ENCODE measurements at regions not wholly inside any gene's neighbourhood (a gene's known extent, or its start where the extent isn't known, plus 50 kb on each side); places are given as distances from the start of the nearest gene placed in this dataset.
"Not testable (repeated sequence)": the region's sequence is repeated elsewhere in the genome, so short reads cannot be mapped to it uniquely, and the experiment has no call there.

DNA sequence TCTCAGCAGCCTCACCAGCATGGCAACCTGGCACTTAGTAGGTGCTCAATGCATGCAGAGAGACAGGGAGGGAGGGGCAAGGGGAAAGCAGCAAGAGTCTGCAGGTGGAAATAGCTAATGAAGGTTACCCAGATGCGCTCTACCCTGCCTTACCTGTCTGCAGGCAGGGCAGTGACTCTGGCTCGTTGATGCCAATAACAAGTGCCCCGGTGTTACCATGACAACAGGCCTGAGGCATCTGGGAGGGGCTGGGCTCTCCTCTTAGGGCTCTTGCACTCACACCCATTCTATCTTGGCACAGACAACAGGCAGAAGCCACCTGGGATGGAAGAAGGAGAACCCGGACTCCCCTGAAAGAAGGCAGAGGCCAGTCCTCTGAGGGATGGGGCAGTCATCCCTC lies 896.0 kb downstream of the TUBA3C start:
- peaks cover 14% of the 10 kb centered on the region for H3K9me3 Mint-ChIP-seq
- H3K4me3 Mint-ChIP-seq; H4K20me1 ChIP-seq (ENCODE audit: low read depth); H3K27me3 Mint-ChIP-seq (ENCODE audit: insufficient read depth, low read depth); H3K27ac Mint-ChIP-seq; H3K27me3 ChIP-seq; H3K36me3 ChIP-seq; H3K27ac ChIP-seq; H3K9ac ChIP-seq; H3K79me2 ChIP-seq (ENCODE audit: low read depth); H3K4me2 ChIP-seq; H3K36me3 Mint-ChIP-seq; H3K4me3 ChIP-seq; H3K9me3 ChIP-seq (ENCODE audit: low read depth); H3K4me1 ChIP-seq; H2AFZ ChIP-seq (replicated peaks); DNase-seq (ENCODE audit: low spot score); H3K4me1 Mint-ChIP-seq; H3F3A ChIP-seq (ENCODE audit: low read depth): not testable (repeated sequence)

DNA sequence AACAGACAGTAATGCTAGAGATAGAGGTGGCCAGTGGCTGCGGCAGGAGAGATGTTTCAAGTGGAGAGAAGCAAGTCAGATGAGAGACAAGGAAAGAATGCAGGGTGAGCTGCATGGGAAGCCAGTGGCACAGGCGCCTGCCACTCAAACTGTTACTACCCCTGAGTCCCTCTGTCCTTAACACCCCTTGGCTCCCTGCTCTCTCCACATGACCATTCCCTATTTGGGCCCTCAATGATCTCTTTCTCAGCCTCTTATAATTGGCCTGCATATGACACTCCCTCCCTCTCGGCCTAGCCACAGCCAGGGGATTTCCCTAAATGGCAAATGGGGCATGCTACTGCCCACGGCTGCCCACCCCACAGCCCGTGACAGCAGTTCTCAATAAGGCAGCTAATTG lies 897.6 kb downstream of the TUBA3C start:
- H3K9me3 Mint-ChIP-seq = peaks cover 13% of the 10 kb centered on the region
- H3K27ac Mint-ChIP-seq = not testable (repeated sequence)

DNA sequence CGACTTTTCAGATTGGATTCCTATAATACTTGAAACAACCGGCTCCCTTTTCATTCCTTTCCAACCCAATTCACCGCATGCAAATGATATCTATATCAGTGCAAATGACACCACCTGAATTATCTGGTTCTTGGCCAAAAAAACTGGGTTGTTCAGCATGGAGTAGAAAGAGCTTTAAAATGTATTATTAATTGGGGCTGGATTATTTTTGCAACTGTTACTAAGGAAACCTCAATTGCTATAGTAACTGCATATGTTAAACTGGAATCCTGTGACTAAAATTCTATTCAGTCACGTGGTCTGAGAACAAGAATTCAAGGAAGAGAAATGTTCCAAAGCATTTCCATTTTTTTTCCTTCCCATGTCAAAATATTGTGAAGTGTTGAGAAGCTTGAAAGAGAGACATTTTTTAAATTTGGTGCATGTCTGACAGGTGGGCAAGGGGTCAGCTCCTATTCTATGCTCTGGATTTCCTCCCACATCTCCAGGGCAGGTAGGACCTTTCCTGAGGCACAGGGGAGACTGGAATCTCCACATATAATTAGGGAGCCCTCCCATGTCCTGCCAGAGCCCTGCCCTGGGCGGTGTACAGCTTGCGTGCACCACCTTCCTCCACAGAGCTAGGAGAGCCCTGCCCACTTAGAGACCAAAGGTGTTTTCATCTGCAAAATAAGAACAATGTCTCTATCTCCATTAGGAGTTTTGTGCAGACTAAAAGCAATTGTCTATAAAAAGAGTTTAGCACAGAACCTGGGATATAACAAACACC lies 899.6 kb downstream of the TUBA3C start:
- not testable (repeated sequence) for H3K9me3 ChIP-seq (ENCODE audit: low read depth); H3K27ac Mint-ChIP-seq; H3K4me3 ChIP-seq; H3K27ac ChIP-seq; H4K20me1 ChIP-seq (ENCODE audit: low read depth); H3K27me3 ChIP-seq; H3K4me2 ChIP-seq; H3K4me3 Mint-ChIP-seq; H3K79me2 ChIP-seq (ENCODE audit: low read depth); H3K9ac ChIP-seq; H3K36me3 Mint-ChIP-seq; H3K27me3 Mint-ChIP-seq (ENCODE audit: insufficient read depth, low read depth); H3K4me1 ChIP-seq; H3K4me1 Mint-ChIP-seq; DNase-seq (ENCODE audit: low spot score); H3K36me3 ChIP-seq; H3F3A ChIP-seq (ENCODE audit: low read depth); H2AFZ ChIP-seq (replicated peaks)
- H3K9me3 Mint-ChIP-seq = peaks cover 23% of the 10 kb centered on the region

More for the DNA sequence above, 897.6 kb downstream of the TUBA3C start:
- not testable (repeated sequence) for H3K4me2 ChIP-seq; H3K27me3 Mint-ChIP-seq (ENCODE audit: insufficient read depth, low read depth); H3K4me1 ChIP-seq; H3K27me3 ChIP-seq; H3K9ac ChIP-seq; H3K36me3 ChIP-seq; H3K79me2 ChIP-seq (ENCODE audit: low read depth); H3K4me3 ChIP-seq; H4K20me1 ChIP-seq (ENCODE audit: low read depth); H3K9me3 ChIP-seq (ENCODE audit: low read depth); H3K36me3 Mint-ChIP-seq; H3K4me3 Mint-ChIP-seq; H3F3A ChIP-seq (ENCODE audit: low read depth); H3K27ac ChIP-seq; DNase-seq (ENCODE audit: low spot score); H3K4me1 Mint-ChIP-seq; H2AFZ ChIP-seq (replicated peaks)

DNA sequence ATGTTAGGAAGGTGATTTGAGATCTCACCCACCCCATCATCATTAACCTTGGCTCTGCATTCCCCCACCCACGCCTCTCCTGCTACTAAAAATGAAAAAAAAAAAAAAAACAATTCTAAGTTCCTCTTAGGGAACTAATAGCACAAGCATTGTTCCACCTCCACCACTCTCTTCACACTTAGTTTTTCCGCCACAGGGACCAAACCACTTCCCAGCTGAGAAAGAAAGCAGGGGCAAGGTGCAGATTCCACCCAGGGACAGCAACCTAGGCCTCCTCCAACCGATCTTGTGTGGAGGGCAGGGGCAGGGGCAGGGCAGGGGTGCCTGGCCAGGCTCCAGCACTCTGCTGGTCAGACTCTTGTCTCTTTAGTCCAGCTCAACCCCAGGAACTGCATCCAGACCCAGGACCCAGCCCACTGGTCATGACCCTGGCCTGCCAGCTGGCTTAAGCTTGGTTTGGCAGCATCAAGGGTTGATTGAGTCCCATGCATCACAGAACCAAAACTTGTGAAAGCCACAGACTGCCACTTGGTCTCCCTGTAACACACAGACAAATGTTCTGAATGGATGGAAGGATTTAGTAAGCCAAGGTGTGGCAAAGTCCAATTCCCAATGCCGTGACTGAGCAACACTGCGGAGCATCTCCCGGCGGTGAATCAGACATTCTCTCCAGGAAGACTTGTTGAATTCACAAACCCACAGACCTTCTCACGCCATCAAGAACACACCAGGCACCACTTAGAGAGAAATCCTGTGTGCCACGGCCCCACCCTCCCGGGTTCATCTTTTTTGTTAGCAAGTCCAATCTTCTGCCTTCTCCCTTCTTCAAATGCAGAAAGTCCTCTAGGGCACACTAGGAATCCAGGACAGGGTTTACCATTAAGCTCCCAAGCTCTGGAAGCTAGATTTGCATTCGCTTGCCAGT lies 900.5 kb downstream of the TUBA3C start:
- H3K4me1 ChIP-seq; H3K4me2 ChIP-seq; DNase-seq (ENCODE audit: low spot score); H3K27ac ChIP-seq; H3K27me3 ChIP-seq; H3K4me3 Mint-ChIP-seq; H3K4me1 Mint-ChIP-seq; H3K36me3 Mint-ChIP-seq; H3K9me3 ChIP-seq (ENCODE audit: low read depth); H3K9ac ChIP-seq; H2AFZ ChIP-seq (replicated peaks); H4K20me1 ChIP-seq (ENCODE audit: low read depth); H3K27ac Mint-ChIP-seq; H3K79me2 ChIP-seq (ENCODE audit: low read depth); H3F3A ChIP-seq (ENCODE audit: low read depth); H3K36me3 ChIP-seq; H3K27me3 Mint-ChIP-seq (ENCODE audit: insufficient read depth, low read depth); H3K4me3 ChIP-seq: not testable (repeated sequence)
- H3K9me3 Mint-ChIP-seq = peaks cover 27% of the 10 kb centered on the region

DNA sequence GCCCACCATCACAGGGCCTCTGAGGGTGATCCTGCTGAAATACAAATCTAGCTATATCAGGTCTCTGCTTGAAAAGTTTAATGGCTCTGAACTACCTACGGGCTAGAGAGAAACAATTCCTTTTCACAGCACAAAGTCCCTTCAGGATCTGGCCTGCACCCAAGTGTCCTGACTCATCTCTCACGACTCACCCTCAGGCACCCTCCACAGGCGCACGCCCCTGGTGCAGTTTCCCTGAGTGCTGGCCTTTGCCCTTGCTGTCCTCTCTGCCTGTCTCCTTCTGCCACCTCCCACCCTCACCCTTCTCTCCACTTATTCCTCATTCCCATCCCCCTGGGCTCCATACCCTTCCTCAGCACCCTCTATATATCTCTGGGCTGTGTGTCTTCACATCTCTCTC lies 901.7 kb downstream of the TUBA3C start:
- H3K9ac ChIP-seq; H3F3A ChIP-seq (ENCODE audit: low read depth); H4K20me1 ChIP-seq (ENCODE audit: low read depth); H3K36me3 Mint-ChIP-seq; H3K27ac ChIP-seq; H3K27ac Mint-ChIP-seq; H3K27me3 ChIP-seq; DNase-seq (ENCODE audit: low spot score); H3K4me1 ChIP-seq; H3K4me3 Mint-ChIP-seq; H3K79me2 ChIP-seq (ENCODE audit: low read depth); H3K36me3 ChIP-seq; H3K4me1 Mint-ChIP-seq; H2AFZ ChIP-seq (replicated peaks); H3K4me2 ChIP-seq; H3K9me3 ChIP-seq (ENCODE audit: low read depth); H3K27me3 Mint-ChIP-seq (ENCODE audit: insufficient read depth, low read depth); H3K4me3 ChIP-seq: not testable (repeated sequence)
- H3K9me3 Mint-ChIP-seq = peaks cover 27% of the 10 kb centered on the region

DNA sequence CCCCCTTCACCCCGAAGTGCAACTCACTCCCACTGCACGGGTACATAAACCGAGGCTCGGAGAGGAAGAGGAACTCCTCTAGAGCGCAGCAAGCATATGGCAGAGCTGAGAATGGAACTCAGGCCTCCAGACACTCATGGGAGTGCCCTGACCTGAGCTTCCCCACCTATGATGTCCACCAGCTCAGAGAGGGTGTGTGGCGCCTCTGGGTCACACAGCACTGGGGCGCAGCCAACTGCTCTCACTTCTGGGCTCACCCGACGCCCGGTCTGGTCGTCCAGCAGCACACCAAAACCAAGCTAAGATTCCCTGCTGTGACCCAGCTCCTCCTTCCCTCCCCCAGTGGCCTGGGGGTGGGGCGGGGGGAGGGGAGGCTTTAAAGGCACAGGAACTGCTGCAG lies 904.3 kb downstream of the TUBA3C start:
- not testable (repeated sequence) for H3K36me3 ChIP-seq; H3K36me3 Mint-ChIP-seq; H4K20me1 ChIP-seq (ENCODE audit: low read depth); H3K79me2 ChIP-seq (ENCODE audit: low read depth); H3K9me3 ChIP-seq (ENCODE audit: low read depth); H3K27me3 ChIP-seq; H3K27ac Mint-ChIP-seq; H3K4me3 ChIP-seq; H3K9ac ChIP-seq; DNase-seq (ENCODE audit: low spot score); H3K4me2 ChIP-seq; H3K4me1 Mint-ChIP-seq; H3K27ac ChIP-seq; H3K4me1 ChIP-seq; H3F3A ChIP-seq (ENCODE audit: low read depth); H3K27me3 Mint-ChIP-seq (ENCODE audit: insufficient read depth, low read depth); H2AFZ ChIP-seq (replicated peaks); H3K4me3 Mint-ChIP-seq
- H3K9me3 Mint-ChIP-seq = peaks cover 25% of the 10 kb centered on the region

DNA sequence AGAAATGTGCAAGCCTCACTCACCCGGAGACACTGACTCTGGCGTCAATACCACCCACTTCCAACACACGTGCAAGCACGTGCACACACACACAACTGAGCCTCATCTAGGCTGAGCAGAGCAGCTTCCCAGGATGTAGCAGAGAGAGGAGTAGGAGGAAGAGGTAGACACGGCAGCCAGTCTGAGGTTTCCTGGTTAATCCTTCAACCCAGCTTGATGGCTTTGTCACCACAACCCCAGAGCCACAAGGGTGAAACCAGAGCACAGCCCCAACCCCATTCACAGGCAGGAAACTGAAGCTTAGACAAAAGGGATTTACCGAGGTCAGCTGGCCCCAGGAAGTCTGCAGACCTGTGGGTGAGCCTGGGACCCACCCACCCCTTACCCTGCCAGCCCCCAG lies 905.3 kb downstream of the TUBA3C start:
- not testable (repeated sequence) for H3K9ac ChIP-seq; H3K4me3 ChIP-seq; H3K27me3 Mint-ChIP-seq (ENCODE audit: insufficient read depth, low read depth); H2AFZ ChIP-seq (replicated peaks); H3K27me3 ChIP-seq; H3F3A ChIP-seq (ENCODE audit: low read depth); H3K27ac Mint-ChIP-seq; H4K20me1 ChIP-seq (ENCODE audit: low read depth); H3K79me2 ChIP-seq (ENCODE audit: low read depth); H3K36me3 Mint-ChIP-seq; DNase-seq (ENCODE audit: low spot score); H3K4me3 Mint-ChIP-seq; H3K4me2 ChIP-seq; H3K36me3 ChIP-seq; H3K4me1 ChIP-seq; H3K9me3 ChIP-seq (ENCODE audit: low read depth); H3K4me1 Mint-ChIP-seq; H3K27ac ChIP-seq
- H3K9me3 Mint-ChIP-seq = peaks cover 27% of the 10 kb centered on the region

Measured in neural progenitor cell (in vitro differentiated cells).